ENCODE measurements at regions not wholly inside any gene's neighbourhood (a gene's known extent, or its start where the extent isn't known, plus 50 kb on each side); places are given as distances from the start of the nearest gene placed in this dataset.

- TF ChIP-seq EZH2phosphoT487 (conservative IDR thresholded peaks at IDR 0.05; ENCODE audit: low read length) (no peak), CTCF (IDR thresholded peaks at IDR 0.05; ENCODE audit: insufficient read depth, low read length, poor library complexity, severe bottlenecking) (no peak)
- no peaks in the 10 kb centered on the region for H3F3A ChIP-seq (ENCODE audit: insufficient read depth)
- H3K36me3 ChIP-seq (ENCODE audit: low read length), result no peaks in the 10 kb centered on the region
- H3K9me3 ChIP-seq (ENCODE audit: insufficient read depth, low read length), result no peaks in the 10 kb centered on the region
- H3K4me3 ChIP-seq (ENCODE audit: insufficient read depth, low read length, poor library complexity, severe bottlenecking), result no peak overlapping the region
- no peak overlapping the region for H3K4me2 ChIP-seq (ENCODE audit: low read depth, low read length, poor library complexity, severe bottlenecking)
- H3K9ac ChIP-seq (ENCODE audit: low read length), result no peak overlapping the region
- H4K20me1 ChIP-seq (ENCODE audit: low read depth, low read length), result no peaks in the 10 kb centered on the region
- no peak overlapping the region for H2AFZ ChIP-seq (ENCODE audit: low read depth, low read length, severe bottlenecking)
- no peaks in the 10 kb centered on the region for H3K9me2 ChIP-seq (replicated peaks; ENCODE audit: insufficient read depth, low read length)
- H3K27me3 ChIP-seq (ENCODE audit: low read length), result no peaks in the 10 kb centered on the region
- no peaks in the 10 kb centered on the region for H3K79me2 ChIP-seq (ENCODE audit: insufficient read depth, low read length)
- H3K27ac ChIP-seq (ENCODE audit: low read depth, low read length), result no peak overlapping the region
These were observed 139.8 kb upstream of the MTNR1B start for GRCh38 chr11:92829671-92830070.

- H3K36me3 ChIP-seq (ENCODE audit: low read length), result no peaks in the 10 kb centered on the region
- H3F3A ChIP-seq (ENCODE audit: insufficient read depth), result no peaks in the 10 kb centered on the region
- no peak overlapping the region for H3K27ac ChIP-seq (ENCODE audit: low read depth, low read length)
- no peaks in the 10 kb centered on the region for H3K9me2 ChIP-seq (replicated peaks; ENCODE audit: insufficient read depth, low read length)
- H4K20me1 ChIP-seq (ENCODE audit: low read depth, low read length), result no peaks in the 10 kb centered on the region
- no peak overlapping the region for H3K4me2 ChIP-seq (ENCODE audit: low read depth, low read length, poor library complexity, severe bottlenecking)
- no peaks in the 10 kb centered on the region for H3K79me2 ChIP-seq (ENCODE audit: insufficient read depth, low read length)
- H3K9me3 ChIP-seq (ENCODE audit: insufficient read depth, low read length), result no peaks in the 10 kb centered on the region
- H2AFZ ChIP-seq (ENCODE audit: low read depth, low read length, severe bottlenecking), result no peak overlapping the region
- H3K27me3 ChIP-seq (ENCODE audit: low read length), result no peaks in the 10 kb centered on the region
- H3K9ac ChIP-seq (ENCODE audit: low read length), result no peak overlapping the region
- H3K4me3 ChIP-seq (ENCODE audit: insufficient read depth, low read length, poor library complexity, severe bottlenecking), result no peak overlapping the region
- no peak for TF ChIP-seq CTCF (IDR thresholded peaks at IDR 0.05; ENCODE audit: insufficient read depth, low read length, poor library complexity, severe bottlenecking)
- no peak for TF ChIP-seq EZH2phosphoT487 (conservative IDR thresholded peaks at IDR 0.05; ENCODE audit: low read length)
These were observed 138.9 kb upstream of the MTNR1B start for GRCh38 chr11:92830377-92831155.

GRCh38 chr11:92834296-92835020 lies 135.0 kb upstream of the MTNR1B start:
- Histone ChIP-seq H4K20me1 (ENCODE audit: low read depth, low read length) (no peaks in the 10 kb centered on the region), H3K9me2 (replicated peaks; ENCODE audit: insufficient read depth, low read length) (no peaks in the 10 kb centered on the region), H3K9me3 (ENCODE audit: insufficient read depth, low read length) (no peaks in the 10 kb centered on the region), H2AFZ (ENCODE audit: low read depth, low read length, severe bottlenecking) (no peak overlapping the region), H3F3A (ENCODE audit: insufficient read depth) (no peaks in the 10 kb centered on the region), H3K9ac (ENCODE audit: low read length) (no peak overlapping the region), H3K4me3 (ENCODE audit: insufficient read depth, low read length, poor library complexity, severe bottlenecking) (no peak overlapping the region), H3K27ac (ENCODE audit: low read depth, low read length) (no peak overlapping the region), H3K27me3 (ENCODE audit: low read length) (no peaks in the 10 kb centered on the region), H3K79me2 (ENCODE audit: insufficient read depth, low read length) (no peaks in the 10 kb centered on the region), H3K36me3 (ENCODE audit: low read length) (no peaks in the 10 kb centered on the region), H3K4me2 (ENCODE audit: low read depth, low read length, poor library complexity, severe bottlenecking) (no peak overlapping the region)
- no peak for TF ChIP-seq CTCF (IDR thresholded peaks at IDR 0.05; ENCODE audit: insufficient read depth, low read length, poor library complexity, severe bottlenecking)
- TF ChIP-seq EZH2phosphoT487 (conservative IDR thresholded peaks at IDR 0.05; ENCODE audit: low read length), result no peak

All from SU-DHL-6 (cell line).